SK-N-SH (cell line): ENCODE measurements at regions not wholly inside any gene's neighbourhood (a gene's known extent, or its start where the extent isn't known, plus 50 kb on each side); places are given as distances from the start of the nearest gene placed in this dataset.

Experiments
- CTCF ChIA-PET: fragments of 300-600, 350-600 bp; formaldehyde crosslinking; extraction: SDS; loops from one replicate; lab custom pipeline; 2021; lab: Yijun Ruan, JAX
- POLR2A ChIA-PET: fragments of 350-600 bp; sonication (Branson Sonifier 250); formaldehyde crosslinking; extraction: SDS; loops from one replicate; lab custom pipeline; 2020; ENCODE audit warnings: antibody characterized with exemption, inconsistent platforms; lab: Yijun Ruan, JAX
- DNase-seq: peaks from one replicate; pipeline ENCODE4 v3.0.0; 2012
- H2AFZ ChIP-seq: fragments of 200-600 bp; sonication (generic); 2 replicates; pipeline ENCODE4 v1.8.1; 2016; ENCODE audit warnings: antibody characterized with exemption, mild to moderate bottlenecking, low read depth
- H3F3A ChIP-seq: fragments of 200-600 bp; sonication (generic); replicated peaks from 2 replicates; pipeline ENCODE3; 2016; ENCODE audit warnings: antibody characterized with exemption, mild to moderate bottlenecking; ENCODE audit not compliant: insufficient read depth
- H3K27ac ChIP-seq, 2 experiments: fragments of 200-500 bp in 1 of 2; fragments of 200-600 bp in 1 of 2; sonication (Bioruptor generic) in 1 of 2; sonication (generic), shearing (Covaris generic) in 1 of 2; 2 replicates each; pipeline versions ENCODE4 v1.5.1 to v1.6.1; 2014 to 2016; ENCODE audit warnings: low read depth in 2 of 2, inconsistent platforms in 1 of 2, low read length in 1 of 2, mild to moderate bottlenecking in 1 of 2, mixed read lengths in 1 of 2
- H3K27me3 ChIP-seq: fragments of 200-600 bp; sonication (generic), shearing (Covaris generic); 2 replicates; pipeline ENCODE4 v1.6.1; 2016; ENCODE audit warnings: mixed run types; ENCODE audit not compliant: insufficient read depth
- H3K36me3 ChIP-seq, 2 experiments: fragments of 200-500 bp in 1 of 2; fragments of 200-600 bp in 1 of 2; sonication (Bioruptor generic) in 1 of 2; sonication (generic) in 1 of 2; replicated peaks in 1 of 2; 2 replicates each; pipeline versions ENCODE3 to v1.5.1; 2014 to 2016; ENCODE audit warnings: low read length in 1 of 2, mild to moderate bottlenecking in 1 of 2; ENCODE audit not compliant: insufficient read depth in 2 of 2, control insufficient read depth in 1 of 2
- H3K4me1 ChIP-seq, 2 experiments: fragments of 200-500 bp in 1 of 2; fragments of 200-600 bp in 1 of 2; sonication (Bioruptor generic) in 1 of 2; sonication (generic), shearing (Covaris generic) in 1 of 2; 2 replicates each; pipeline versions ENCODE4 v1.5.1 to v1.6.1; 2014 to 2016; ENCODE audit warnings: low read depth in 1 of 2, low read length in 1 of 2, mixed run types in 1 of 2; ENCODE audit not compliant: insufficient read depth in 2 of 2, control insufficient read depth in 1 of 2
- H3K4me2 ChIP-seq: fragments of 200-600 bp; sonication (generic), shearing (Covaris generic); 2 replicates; pipeline ENCODE4 v1.6.1; 2017; ENCODE audit warnings: mixed run types
- H3K4me3 ChIP-seq, 2 experiments: fragments of 200-500 bp in 1 of 2; fragments of 200-600 bp in 1 of 2; sonication (Bioruptor generic) in 1 of 2; sonication (generic), shearing (Covaris generic) in 1 of 2; 2 replicates each; pipeline versions ENCODE4 v1.5.1 to v1.8.1; 2014 to 2016; ENCODE audit warnings: low read depth in 2 of 2, inconsistent platforms in 1 of 2, low read length in 1 of 2, mild to moderate bottlenecking in 1 of 2, mixed read lengths in 1 of 2, moderate library complexity in 1 of 2
- H3K79me2 ChIP-seq: fragments of 200-600 bp; sonication (generic); 2 replicates; pipeline ENCODE4 v1.8.1; 2017; ENCODE audit warnings: mild to moderate bottlenecking; ENCODE audit not compliant: insufficient read depth
- H3K9ac ChIP-seq: fragments of 200-600 bp; sonication (generic); 2 replicates; pipeline ENCODE4 v1.6.1; 2017; ENCODE audit warnings: mixed run types
- H3K9me2 ChIP-seq: fragments of 200-600 bp; sonication (generic); 2 replicates; pipeline ENCODE4 v1.6.1; 2017; ENCODE audit warnings: mixed run types
- H3K9me3 ChIP-seq: fragments of 200-600 bp; sonication (generic); 2 replicates; pipeline ENCODE4 v1.6.1; 2017; ENCODE audit warnings: mixed run types, mild to moderate bottlenecking, moderate library complexity
- H4K20me1 ChIP-seq: fragments of 200-600 bp; sonication (generic); 2 replicates; pipeline ENCODE4 v1.6.1; 2017; ENCODE audit warnings: mild to moderate bottlenecking, mixed run types; ENCODE audit not compliant: insufficient read depth
- CHD2 ChIP-seq: fragments of 150-350 bp; IDR thresholded peaks from 2 replicates; pipeline ENCODE4 v1.6.1; 2018; ENCODE audit warnings: low read length; ENCODE audit not compliant: partially characterized antibody
- ELF1 ChIP-seq: IDR thresholded peaks from 2 replicates; pipeline ENCODE4 v1.4.0; 2012
- EZH2phosphoT487 ChIP-seq: fragments of 200-600 bp; sonication (generic); IDR thresholded peaks from 2 replicates; pipeline ENCODE4 v1.6.1; 2017; ENCODE audit warnings: low read depth, mixed run types, mild to moderate bottlenecking, antibody characterized with exemption, moderate library complexity, borderline replicate concordance
- FOSL2 ChIP-seq: IDR thresholded peaks from 2 replicates; pipeline ENCODE4 v1.4.0; 2012; ENCODE audit warnings: low read depth, mild to moderate bottlenecking, moderate library complexity, borderline replicate concordance
- GABPA ChIP-seq: IDR thresholded peaks from 2 replicates; pipeline ENCODE4 v1.4.0; 2012; ENCODE audit warnings: low read depth, mild to moderate bottlenecking
- GATA2 ChIP-seq: sonication (generic); formaldehyde crosslinking; IDR thresholded peaks from 2 replicates; pipeline ENCODE4 v1.5.0; 2020; ENCODE audit warnings: mild to moderate bottlenecking, missing genetic modification reagents
- IRF3 ChIP-seq: fragments of 150-350 bp; IDR thresholded peaks from 2 replicates; pipeline ENCODE4 v1.6.1; 2016; ENCODE audit warnings: mild to moderate bottlenecking, low read depth, low read length
- POLR2AphosphoS5 ChIP-seq: IDR thresholded peaks from 2 replicates; pipeline ENCODE4 v1.6.1; 2012; ENCODE audit warnings: low read depth, low read length
- RAD21 ChIP-seq: IDR thresholded peaks from 2 replicates; pipeline ENCODE4 v1.6.1; 2012; ENCODE audit warnings: mild to moderate bottlenecking, low read length
- REST ChIP-seq: IDR thresholded peaks from 2 replicates; pipeline ENCODE4 v1.6.1; 2012; ENCODE audit warnings: mild to moderate bottlenecking, low read depth, low read length, moderate library complexity
- YY1 ChIP-seq: IDR thresholded peaks from 2 replicates; pipeline ENCODE4 v1.4.0; 2012; ENCODE audit warnings: low read depth, mild to moderate bottlenecking
- WGBS: methylation state at CpG from one replicate; pipeline ENCODE4 v1.1.6; 2017; ENCODE audit warnings: low lambda C conversion rate; 5-methylcytosine and 5-hydroxymethylcytosine counted together
- TF ChIP-seq, protein P1 (sequence below): IDR thresholded peaks from 2 replicates; pipeline ENCODE4; 2012
- TF ChIP-seq, protein P2 (sequence below): IDR thresholded peaks from 2 replicates; pipeline ENCODE4 v1.4.0; 2012; ENCODE audit warnings: low read depth, borderline replicate concordance
- TF ChIP-seq, protein P3 (sequence below): fragments of 200-600 bp; sonication (generic); IDR thresholded peaks from 2 replicates; pipeline ENCODE4 v1.6.1; 2017; ENCODE audit warnings: antibody characterized with exemption, mild to moderate bottlenecking, moderate library complexity

DNA sequence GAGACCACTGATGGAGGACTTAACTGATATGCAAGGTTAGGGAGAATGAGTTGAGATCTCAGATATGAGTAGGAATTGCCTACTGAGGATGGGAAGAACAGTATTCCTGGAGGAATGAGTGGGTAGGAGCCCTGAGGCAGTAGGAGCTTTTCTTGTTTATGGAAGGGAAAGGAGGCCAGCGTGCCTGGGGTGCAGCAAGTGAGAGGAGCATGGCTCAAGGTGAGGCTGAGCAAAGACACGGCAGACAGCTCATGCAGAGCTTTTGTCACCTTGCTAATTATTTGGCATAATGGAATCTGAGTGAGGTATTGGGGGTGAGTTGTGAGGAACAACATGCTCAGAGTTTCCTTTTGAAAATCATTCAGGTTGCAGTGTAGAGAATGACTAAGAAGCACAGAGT lies 65.3 kb upstream of the IBSP start:
- no peak overlapping the region for H3K27ac ChIP-seq
- no peak overlapping the region for H3K4me2 ChIP-seq
- 35% methylated on average over 2 of the region's 2 CpGs for WGBS
- no peaks in the 10 kb centered on the region for H3K9me3 ChIP-seq
- H3F3A ChIP-seq, result no peaks in the 10 kb centered on the region
- H2AFZ ChIP-seq, result no peak overlapping the region
- H3K4me3 ChIP-seq, result no peak overlapping the region
- H3K27me3 ChIP-seq, result no peaks in the 10 kb centered on the region
- H3K9ac ChIP-seq, result no peak overlapping the region
- TF ChIP-seq POLR2AphosphoS5, result no peak
- TF ChIP-seq GATA2 (CRISPR knock-in tag), result no peak
- no peak for TF ChIP-seq YY1
- TF ChIP-seq, protein P1, sequence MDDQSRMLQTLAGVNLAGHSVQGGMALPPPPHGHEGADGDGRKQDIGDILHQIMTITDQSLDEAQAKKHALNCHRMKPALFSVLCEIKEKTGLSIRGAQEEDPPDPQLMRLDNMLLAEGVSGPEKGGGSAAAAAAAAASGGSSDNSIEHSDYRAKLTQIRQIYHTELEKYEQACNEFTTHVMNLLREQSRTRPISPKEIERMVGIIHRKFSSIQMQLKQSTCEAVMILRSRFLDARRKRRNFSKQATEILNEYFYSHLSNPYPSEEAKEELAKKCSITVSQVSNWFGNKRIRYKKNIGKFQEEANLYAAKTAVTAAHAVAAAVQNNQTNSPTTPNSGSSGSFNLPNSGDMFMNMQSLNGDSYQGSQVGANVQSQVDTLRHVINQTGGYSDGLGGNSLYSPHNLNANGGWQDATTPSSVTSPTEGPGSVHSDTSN, result no peak
- TF ChIP-seq IRF3, result no peak
- no peak for TF ChIP-seq GABPA
- TF ChIP-seq FOSL2, result no peak
- TF ChIP-seq, protein P2, sequence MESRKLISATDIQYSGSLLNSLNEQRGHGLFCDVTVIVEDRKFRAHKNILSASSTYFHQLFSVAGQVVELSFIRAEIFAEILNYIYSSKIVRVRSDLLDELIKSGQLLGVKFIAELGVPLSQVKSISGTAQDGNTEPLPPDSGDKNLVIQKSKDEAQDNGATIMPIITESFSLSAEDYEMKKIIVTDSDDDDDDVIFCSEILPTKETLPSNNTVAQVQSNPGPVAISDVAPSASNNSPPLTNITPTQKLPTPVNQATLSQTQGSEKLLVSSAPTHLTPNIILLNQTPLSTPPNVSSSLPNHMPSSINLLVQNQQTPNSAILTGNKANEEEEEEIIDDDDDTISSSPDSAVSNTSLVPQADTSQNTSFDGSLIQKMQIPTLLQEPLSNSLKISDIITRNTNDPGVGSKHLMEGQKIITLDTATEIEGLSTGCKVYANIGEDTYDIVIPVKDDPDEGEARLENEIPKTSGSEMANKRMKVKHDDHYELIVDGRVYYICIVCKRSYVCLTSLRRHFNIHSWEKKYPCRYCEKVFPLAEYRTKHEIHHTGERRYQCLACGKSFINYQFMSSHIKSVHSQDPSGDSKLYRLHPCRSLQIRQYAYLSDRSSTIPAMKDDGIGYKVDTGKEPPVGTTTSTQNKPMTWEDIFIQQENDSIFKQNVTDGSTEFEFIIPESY, result no peak
- no peak for TF ChIP-seq REST
- ChIA-PET POLR2A (no interaction called here), CTCF (no interaction called here)
- no peaks in the 10 kb centered on the region for H4K20me1 ChIP-seq
- H3K9me2 ChIP-seq, result no peaks in the 10 kb centered on the region
- H3K4me1 ChIP-seq, result no peaks in the 10 kb centered on the region
- H3K36me3 ChIP-seq, result no peaks in the 10 kb centered on the region
- H3K79me2 ChIP-seq, result no peaks in the 10 kb centered on the region
- no peak for DNase-seq

DNA sequence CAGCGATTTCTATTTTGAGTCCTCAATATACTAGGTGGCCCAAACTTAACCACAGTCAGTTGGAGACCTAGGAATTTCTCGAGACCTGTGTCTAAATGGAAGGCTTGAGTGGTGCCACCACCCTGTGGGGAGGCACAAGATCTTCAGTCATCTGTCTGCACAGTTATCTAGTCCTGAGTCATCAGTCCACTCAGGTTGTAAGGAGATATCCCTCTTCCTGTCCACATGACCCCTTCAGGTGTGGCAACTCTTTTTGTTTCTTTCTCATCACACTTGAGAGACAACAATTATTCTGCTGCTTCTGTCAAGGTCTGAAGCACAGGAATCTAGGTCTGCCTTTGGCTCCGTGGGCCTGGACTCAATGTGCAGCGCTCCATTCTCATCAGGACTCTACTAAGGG lies 64.4 kb upstream of the IBSP start:
- Histone ChIP-seq H3K36me3 (no peaks in the 10 kb centered on the region), H3K9ac (no peak overlapping the region), H3K27me3 (no peaks in the 10 kb centered on the region), H3F3A (no peaks in the 10 kb centered on the region), H3K4me1 (no peaks in the 10 kb centered on the region), H3K79me2 (no peaks in the 10 kb centered on the region), H2AFZ (no peak overlapping the region), H3K9me3 (no peaks in the 10 kb centered on the region), H3K4me2 (no peak overlapping the region), H3K27ac (no peak overlapping the region), H3K4me3 (no peak overlapping the region), H4K20me1 (no peaks in the 10 kb centered on the region), H3K9me2 (no peaks in the 10 kb centered on the region)
- ChIA-PET POLR2A (no interaction called here), CTCF (no interaction called here)
- TF ChIP-seq EZH2phosphoT487 (no peak), GATA2 (CRISPR knock-in tag) (no peak), CHD2 (no peak), ELF1 (no peak), RAD21 (no peak)
- TF ChIP-seq, protein P3, sequence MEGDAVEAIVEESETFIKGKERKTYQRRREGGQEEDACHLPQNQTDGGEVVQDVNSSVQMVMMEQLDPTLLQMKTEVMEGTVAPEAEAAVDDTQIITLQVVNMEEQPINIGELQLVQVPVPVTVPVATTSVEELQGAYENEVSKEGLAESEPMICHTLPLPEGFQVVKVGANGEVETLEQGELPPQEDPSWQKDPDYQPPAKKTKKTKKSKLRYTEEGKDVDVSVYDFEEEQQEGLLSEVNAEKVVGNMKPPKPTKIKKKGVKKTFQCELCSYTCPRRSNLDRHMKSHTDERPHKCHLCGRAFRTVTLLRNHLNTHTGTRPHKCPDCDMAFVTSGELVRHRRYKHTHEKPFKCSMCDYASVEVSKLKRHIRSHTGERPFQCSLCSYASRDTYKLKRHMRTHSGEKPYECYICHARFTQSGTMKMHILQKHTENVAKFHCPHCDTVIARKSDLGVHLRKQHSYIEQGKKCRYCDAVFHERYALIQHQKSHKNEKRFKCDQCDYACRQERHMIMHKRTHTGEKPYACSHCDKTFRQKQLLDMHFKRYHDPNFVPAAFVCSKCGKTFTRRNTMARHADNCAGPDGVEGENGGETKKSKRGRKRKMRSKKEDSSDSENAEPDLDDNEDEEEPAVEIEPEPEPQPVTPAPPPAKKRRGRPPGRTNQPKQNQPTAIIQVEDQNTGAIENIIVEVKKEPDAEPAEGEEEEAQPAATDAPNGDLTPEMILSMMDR, result no peak
- TF ChIP-seq, protein P1, result no peak
- no peak for DNase-seq
- 24% methylated on average over 4 of the region's 4 CpGs for WGBS
